HG03066 (cell line): ENCODE measurements at regions not wholly inside any gene's neighbourhood (a gene's known extent, or its start where the extent isn't known, plus 50 kb on each side); places are given as distances from the start of the nearest gene placed in this dataset.

Source experiments
- ATAC-seq: cut with Tn5 transposase; IDR thresholded peaks from one replicate; pipeline ENCODE4 v1.9.1; 2021; ENCODE audit warnings: low read depth; ENCODE audit not compliant: unreplicated experiment

GRCh38 chr5:73375191-73375545, 73.4 kb downstream of the FOXD1 start:
- no peak for ATAC-seq

- no peak for ATAC-seq
Measured at GRCh38 chr5:73374520-73375190, 73.9 kb downstream of the FOXD1 start.

- ATAC-seq: no peak
Measured at GRCh38 chr5:73373814-73374510, 74.6 kb downstream of the FOXD1 start.

DNA sequence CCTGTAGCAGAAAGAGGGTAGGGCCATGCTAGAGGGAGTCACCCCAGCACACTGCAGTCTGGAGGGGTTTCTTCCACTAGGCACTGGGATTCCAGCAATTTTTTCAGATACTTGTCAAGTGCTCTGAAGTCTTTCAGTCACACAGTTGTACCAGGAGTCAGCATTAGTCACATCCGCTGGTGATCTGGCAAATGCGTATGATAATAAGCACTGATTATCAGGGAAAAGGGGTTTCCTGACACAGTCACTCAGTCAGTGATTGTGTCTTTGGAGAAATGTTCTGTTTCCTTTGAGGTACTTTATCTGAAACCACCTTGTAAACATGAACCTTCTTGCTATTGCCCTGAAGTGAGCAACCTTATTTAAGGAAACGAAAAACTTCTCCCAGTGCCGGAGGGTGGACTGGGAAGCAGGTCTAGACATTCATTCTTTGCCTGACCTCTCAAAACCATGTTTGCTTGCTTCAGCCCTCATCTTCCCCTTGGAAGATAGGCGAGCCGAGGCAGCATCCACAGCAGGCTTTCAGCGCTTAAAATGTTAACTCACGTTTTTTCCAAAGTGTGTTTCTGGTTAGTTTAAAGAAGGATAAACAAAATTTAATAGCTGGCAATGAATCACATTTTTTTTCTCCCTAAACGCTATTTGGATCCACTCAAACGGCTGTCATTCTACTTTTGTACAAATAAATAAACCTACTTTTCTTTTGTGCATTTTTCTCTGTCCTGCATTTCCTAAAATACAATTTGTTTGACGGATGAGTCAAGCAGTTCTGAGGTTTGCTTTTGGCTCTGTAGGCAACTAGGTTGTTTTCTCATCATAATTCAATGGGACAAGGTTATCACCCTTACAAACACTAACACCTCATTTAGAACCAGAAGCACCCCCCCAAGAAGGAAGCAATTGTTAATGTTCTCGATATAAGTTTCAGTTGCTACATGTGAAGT, 77.7 kb downstream of the FOXD1 start:
- ATAC-seq: no peak

- no peak for ATAC-seq
Measured at GRCh38 chr5:73370095-73370494, 78.5 kb downstream of the FOXD1 start.

GRCh38 chr5:73369278-73369677, 79.3 kb downstream of the FOXD1 start:
- no peak for ATAC-seq

- ATAC-seq: no peak
Measured at GRCh38 chr5:73367650-73368049, 80.9 kb downstream of the FOXD1 start.

GRCh38 chr5:73365990-73366667, 82.4 kb downstream of the FOXD1 start:
- no peak for ATAC-seq

DNA sequence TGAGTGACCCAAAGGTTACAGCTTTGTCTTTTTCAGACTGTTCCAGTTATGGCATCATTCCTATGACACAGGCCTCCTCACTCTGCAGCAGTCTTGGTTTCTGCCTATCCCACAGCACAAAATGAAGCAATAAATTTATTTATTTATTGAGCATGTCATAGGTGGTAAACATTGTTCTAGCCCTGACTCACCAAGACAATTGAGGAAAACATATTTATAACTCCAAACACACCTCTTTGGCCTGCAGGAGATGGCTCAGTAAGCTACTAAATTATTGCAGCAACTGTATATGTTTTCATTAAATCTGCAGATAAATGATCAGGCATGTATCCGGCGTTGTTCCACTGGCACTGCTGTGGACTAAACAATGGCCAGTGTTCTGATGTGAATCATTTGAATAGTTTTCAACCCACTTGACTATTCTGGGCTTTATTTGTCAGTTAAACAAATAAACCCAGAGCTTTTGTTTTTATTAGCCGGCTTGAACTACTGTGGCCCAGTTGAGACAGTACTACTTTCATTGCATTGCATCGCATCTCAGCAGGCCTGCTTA, 83.2 kb downstream of the FOXD1 start:
- ATAC-seq: no peak

DNA sequence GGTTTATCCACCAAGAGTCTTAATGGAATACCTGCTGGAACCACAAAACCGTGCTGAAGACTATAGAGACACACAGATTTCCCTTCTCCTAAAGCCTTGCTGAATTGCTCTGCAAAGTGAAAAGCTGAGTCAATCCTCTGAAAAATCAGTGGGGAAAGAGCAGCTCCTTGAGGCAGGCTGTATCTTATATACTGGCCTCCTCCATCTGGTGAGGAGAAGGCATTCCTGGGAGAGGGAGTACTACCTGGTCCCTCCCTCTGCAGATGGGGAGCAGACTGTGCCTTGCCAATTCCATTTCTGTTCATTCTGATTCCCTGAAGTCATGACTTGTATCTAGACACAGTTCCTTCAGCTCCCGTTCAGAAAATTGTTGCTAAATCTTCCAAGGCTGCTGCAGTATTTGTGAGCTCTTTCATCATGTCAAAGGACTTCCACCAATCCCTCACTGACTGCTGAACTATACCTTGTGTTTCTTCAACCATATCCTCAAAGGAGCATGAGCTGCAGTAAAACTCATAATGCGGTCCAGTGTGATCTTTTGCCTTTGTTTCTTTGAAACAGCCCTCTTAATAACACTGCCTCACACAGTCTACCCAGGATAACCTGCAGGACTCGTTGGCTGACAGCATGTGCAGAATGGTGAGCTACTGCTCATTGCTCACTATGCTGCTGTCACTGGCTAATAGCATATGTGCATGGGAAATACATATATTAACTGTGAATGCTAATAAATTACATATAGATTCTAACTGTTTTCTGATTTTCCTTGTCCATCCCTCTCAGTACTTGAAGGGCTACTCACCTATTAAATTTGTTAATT, 84.5 kb downstream of the FOXD1 start:
- no peak for ATAC-seq

DNA sequence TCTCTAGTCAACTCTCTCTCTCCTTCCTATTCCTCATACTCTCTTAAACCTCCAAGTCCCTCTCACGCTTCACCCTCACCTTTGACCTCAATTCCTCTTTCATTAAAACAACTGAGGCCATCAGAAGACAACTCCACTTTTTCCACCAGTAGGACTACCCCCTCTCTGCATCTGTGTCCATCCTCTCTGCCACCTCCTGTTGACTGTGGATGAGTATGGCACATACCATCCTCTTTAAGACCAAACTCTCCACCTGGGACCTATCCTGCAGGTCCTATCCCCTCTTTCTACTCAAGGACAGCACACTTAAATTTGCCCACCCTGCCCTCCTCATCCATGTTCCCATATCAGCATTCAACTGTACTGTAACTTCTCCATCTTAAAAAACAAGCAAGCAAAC, 89.2 kb downstream of the FOXD1 start:
- no peak for ATAC-seq

- no peak for ATAC-seq
Measured at GRCh38 chr5:73358366-73358765, 90.2 kb downstream of the FOXD1 start.

DNA sequence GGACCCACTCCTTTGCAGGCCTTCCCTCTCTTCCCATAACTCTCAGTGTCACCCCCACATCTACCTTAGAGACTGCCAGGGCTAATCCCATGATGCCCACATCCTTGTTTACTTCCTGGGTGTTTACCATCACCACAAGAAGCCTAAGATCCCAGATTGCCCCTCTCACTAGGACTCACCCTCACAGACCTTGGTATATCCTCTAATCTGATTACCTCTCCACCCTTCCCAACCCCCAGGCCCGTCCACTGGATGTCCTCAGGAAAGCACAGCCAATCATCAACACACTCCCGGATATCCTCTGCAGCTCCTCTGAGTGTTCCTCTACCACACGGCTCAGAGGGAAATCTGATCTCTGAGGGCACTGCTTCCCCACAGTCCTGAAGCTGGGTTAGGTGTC, 91.0 kb downstream of the FOXD1 start:
- no peak for ATAC-seq

GRCh38 chr5:73355108-73355507, 93.5 kb downstream of the FOXD1 start:
- ATAC-seq: no peak

GRCh38 chr5:73354406-73354805, 94.2 kb downstream of the FOXD1 start:
- no peak for ATAC-seq

DNA sequence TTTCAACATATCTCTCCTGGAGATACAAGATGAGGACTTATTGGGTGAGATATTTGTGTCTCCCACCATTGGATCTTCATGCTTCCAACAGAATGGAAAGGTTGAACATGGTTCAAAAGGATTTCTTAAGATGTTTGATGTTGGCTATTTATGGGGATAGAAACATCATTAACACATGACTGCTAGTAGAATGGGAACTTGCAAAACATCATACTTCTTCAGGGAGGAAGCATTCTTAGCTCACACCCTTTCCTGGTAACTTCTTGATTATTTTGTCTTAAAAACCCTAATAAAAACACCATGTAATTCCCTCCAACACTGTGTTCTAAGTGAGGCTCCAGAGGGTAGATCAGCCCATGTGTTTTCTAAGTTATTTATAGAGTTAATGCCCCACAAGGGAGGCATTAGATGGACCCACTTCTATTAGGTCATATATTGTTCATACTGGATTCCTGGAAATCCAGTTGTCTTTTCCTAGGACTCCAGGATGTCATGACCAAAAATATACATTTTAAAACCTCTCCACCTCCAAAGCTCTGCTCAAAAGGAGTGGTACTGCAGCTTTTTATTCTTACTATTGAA, 95.8 kb downstream of the FOXD1 start:
- no peak for ATAC-seq

DNA sequence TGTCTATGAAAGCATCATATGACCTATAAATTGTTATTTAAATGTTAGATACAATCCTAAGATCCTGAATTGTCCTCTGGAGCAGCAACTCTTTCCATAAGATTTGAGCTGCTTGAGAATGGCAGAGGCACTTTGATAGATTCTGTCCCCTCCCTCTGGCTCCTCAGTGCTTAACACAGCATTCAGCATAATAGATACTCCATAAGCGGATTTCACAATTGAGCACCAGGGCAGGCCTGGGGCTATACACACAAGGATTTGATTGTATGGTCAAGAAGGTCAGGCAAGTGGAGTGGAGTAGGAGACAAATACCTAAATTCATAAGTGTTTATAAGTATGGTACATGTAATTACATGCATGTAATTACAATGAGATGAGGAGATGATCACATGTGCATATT, 96.3 kb downstream of the FOXD1 start:
- no peak for ATAC-seq

- no peak for ATAC-seq
Measured at GRCh38 chr5:73351593-73351992, 97.0 kb downstream of the FOXD1 start.

DNA sequence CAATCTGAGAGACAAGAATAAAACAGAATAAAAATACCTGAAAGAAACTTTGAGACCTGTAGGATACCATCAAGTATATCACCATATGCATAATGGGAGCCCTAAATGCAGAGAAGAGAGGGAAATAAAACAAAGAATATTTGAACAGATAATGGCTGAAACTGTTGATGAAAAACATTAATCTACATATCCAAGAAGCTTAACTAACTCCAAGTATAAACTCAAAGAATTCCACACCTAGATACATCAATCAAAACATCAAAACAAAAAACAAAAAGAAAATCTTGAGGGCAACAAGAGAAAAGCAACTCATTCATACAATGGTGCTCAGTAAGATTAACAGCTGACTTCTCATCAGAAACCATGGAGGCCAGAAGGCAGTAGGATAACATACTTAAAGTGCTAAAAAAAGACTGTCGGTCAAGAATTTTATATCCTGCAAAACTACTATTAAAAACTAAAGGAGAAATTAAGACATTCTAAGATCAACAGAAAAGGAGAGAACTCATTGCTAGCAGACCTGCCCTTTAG, 101.6 kb downstream of the FOXD1 start:
- ATAC-seq: no peak
